ENCODE measurements at regions not wholly inside any gene's neighbourhood (a gene's known extent, or its start where the extent isn't known, plus 50 kb on each side); places are given as distances from the start of the nearest gene placed in this dataset.

DNA sequence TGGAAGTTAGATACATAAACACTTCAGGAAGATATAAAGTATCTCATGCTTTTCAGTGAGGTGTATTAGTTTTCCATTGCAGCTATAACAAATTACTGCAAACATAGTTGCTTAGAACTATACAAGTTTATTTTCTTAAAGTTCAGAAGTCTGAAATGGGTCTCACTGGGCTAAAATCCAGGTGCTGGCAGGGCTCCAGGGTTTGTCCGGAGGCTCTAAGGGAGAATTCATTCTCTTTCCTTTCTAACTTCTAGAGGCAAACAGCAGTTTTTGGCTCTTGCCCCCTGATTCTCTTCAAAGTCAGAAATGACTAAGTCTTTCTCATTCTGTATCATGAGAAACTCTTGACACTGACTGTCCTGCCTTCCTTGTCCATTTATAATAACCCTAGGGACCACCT is 138.8 kb downstream of the AASDHPPT start:
- H3K36me3 ChIP-seq (ENCODE audit: control insufficient read depth, insufficient read depth, low read length) = no peaks in the 10 kb centered on the region
- no peak overlapping the region for H3K4me3 ChIP-seq (ENCODE audit: low read depth, low read length)
- H3K27me3 ChIP-seq (ENCODE audit: control insufficient read depth, insufficient read depth, low read length) = no peaks in the 10 kb centered on the region
- H3K27ac ChIP-seq (ENCODE audit: low read depth, low read length) = no peak overlapping the region
- no peak overlapping the region for H3K9ac ChIP-seq (ENCODE audit: low read depth, low read length)
- H3K9me3 ChIP-seq (ENCODE audit: control insufficient read depth, insufficient read depth, low read length) = peaks cover 3% of the 10 kb centered on the region; the same call in 1 of the 2 replicates
- H3K4me1 ChIP-seq (ENCODE audit: control insufficient read depth, insufficient read depth, low read length) = no peaks in the 10 kb centered on the region

GRCh38 chr11:106217456-106217855 is 140.0 kb downstream of the AASDHPPT start:
- no peak overlapping the region for H3K9ac ChIP-seq (ENCODE audit: low read depth, low read length)
- H3K27ac ChIP-seq (ENCODE audit: low read depth, low read length) = no peak overlapping the region
- H3K36me3 ChIP-seq (ENCODE audit: control insufficient read depth, insufficient read depth, low read length) = no peaks in the 10 kb centered on the region
- peaks cover 13% of the 10 kb centered on the region for H3K9me3 ChIP-seq (ENCODE audit: control insufficient read depth, insufficient read depth, low read length)
- H3K4me3 ChIP-seq (ENCODE audit: low read depth, low read length) = no peak overlapping the region
- no peaks in the 10 kb centered on the region for H3K27me3 ChIP-seq (ENCODE audit: control insufficient read depth, insufficient read depth, low read length)
- H3K4me1 ChIP-seq (ENCODE audit: control insufficient read depth, insufficient read depth, low read length) = no peaks in the 10 kb centered on the region

DNA sequence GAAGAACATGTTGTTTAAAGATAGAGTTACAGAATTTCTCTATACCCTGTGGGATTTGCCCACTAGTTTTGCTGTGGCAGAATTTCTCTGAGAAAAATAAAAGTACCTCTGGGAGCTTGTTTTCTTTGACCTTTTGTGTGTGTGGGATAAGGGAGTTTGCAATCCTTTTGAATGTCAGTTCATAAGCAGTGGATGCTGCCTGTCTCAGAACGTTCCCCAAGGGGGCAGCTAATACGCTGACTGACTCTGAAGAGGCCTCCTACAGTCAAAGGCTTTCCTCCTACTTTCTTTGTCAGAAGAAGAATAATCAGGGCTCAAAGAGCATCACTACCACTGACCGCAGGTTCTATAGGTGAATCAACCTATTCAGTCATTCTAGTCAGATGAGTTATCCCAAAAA is 140.6 kb downstream of the AASDHPPT start:
- Histone ChIP-seq H3K4me1 (ENCODE audit: control insufficient read depth, insufficient read depth, low read length) (no peaks in the 10 kb centered on the region), H3K27ac (ENCODE audit: low read depth, low read length) (no peak overlapping the region), H3K27me3 (ENCODE audit: control insufficient read depth, insufficient read depth, low read length) (no peaks in the 10 kb centered on the region), H3K36me3 (ENCODE audit: control insufficient read depth, insufficient read depth, low read length) (no peaks in the 10 kb centered on the region), H3K9ac (ENCODE audit: low read depth, low read length) (no peak overlapping the region), H3K9me3 (ENCODE audit: control insufficient read depth, insufficient read depth, low read length) (peaks cover 19% of the 10 kb centered on the region), H3K4me3 (ENCODE audit: low read depth, low read length) (no peak overlapping the region)

DNA sequence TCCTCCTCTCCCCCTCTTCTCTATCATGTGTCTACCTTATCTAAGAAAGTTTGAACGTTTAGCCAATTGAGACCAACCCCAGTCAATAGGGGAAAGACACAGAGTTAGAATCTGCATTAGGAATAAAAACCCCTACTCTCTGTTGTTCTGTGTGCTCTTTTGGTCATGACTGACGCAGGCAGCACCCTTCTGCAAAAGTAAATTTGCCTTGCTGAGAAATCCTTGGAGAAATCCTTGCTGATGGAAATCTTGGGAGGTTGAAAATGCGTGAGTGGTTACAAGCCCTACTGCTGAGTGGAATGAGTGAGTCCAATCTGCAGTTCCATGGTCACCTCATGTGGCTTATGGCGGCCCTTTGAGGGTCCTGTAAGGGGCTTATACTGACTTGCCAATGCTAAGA is 145.2 kb downstream of the AASDHPPT start:
- H3K9ac ChIP-seq (ENCODE audit: low read depth, low read length) = no peak overlapping the region
- no peak overlapping the region for H3K4me3 ChIP-seq (ENCODE audit: low read depth, low read length)
- H3K27ac ChIP-seq (ENCODE audit: low read depth, low read length) = no peak overlapping the region
- no peaks in the 10 kb centered on the region for H3K4me1 ChIP-seq (ENCODE audit: control insufficient read depth, insufficient read depth, low read length)
- H3K27me3 ChIP-seq (ENCODE audit: control insufficient read depth, insufficient read depth, low read length) = no peaks in the 10 kb centered on the region
- H3K9me3 ChIP-seq (ENCODE audit: control insufficient read depth, insufficient read depth, low read length) = peaks cover 25% of the 10 kb centered on the region
- no peaks in the 10 kb centered on the region for H3K36me3 ChIP-seq (ENCODE audit: control insufficient read depth, insufficient read depth, low read length)

- Histone ChIP-seq H3K4me1 (ENCODE audit: control insufficient read depth, insufficient read depth, low read length) (no peaks in the 10 kb centered on the region), H3K27ac (ENCODE audit: low read depth, low read length) (no peak overlapping the region), H3K36me3 (ENCODE audit: control insufficient read depth, insufficient read depth, low read length) (no peaks in the 10 kb centered on the region), H3K4me3 (ENCODE audit: low read depth, low read length) (no peak overlapping the region), H3K27me3 (ENCODE audit: control insufficient read depth, insufficient read depth, low read length) (no peaks in the 10 kb centered on the region), H3K9me3 (ENCODE audit: control insufficient read depth, insufficient read depth, low read length) (peaks cover 28% of the 10 kb centered on the region), H3K9ac (ENCODE audit: low read depth, low read length) (no peak overlapping the region)
Measured at GRCh38 chr11:106224172-106224571, 146.7 kb downstream of the AASDHPPT start.

DNA sequence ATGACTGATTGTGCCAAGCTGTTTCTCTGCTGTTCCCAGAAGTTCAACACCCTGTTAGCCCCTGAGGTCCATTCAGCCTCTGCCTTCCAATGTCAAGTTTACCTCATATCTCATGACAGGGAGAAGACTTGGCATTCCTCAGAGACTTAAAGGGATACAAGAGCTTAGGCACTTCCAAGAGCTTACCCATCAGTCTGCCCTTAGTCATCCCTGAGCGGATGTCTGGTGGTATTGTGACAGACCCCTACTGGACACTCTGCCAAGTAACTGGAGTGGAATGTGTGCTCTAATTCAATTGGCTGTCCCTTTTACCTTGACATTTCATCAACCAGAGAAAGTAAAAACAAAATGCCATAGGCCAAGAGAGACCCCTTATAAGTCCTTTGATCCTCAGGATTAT is 151.5 kb downstream of the AASDHPPT start:
- Histone ChIP-seq H3K4me3 (ENCODE audit: low read depth, low read length) (no peak overlapping the region), H3K9ac (ENCODE audit: low read depth, low read length) (no peak overlapping the region), H3K4me1 (ENCODE audit: control insufficient read depth, insufficient read depth, low read length) (no peaks in the 10 kb centered on the region), H3K27ac (ENCODE audit: low read depth, low read length) (no peak overlapping the region), H3K36me3 (ENCODE audit: control insufficient read depth, insufficient read depth, low read length) (no peaks in the 10 kb centered on the region), H3K27me3 (ENCODE audit: control insufficient read depth, insufficient read depth, low read length) (no peaks in the 10 kb centered on the region), H3K9me3 (ENCODE audit: control insufficient read depth, insufficient read depth, low read length) (peaks cover 19% of the 10 kb centered on the region)

DNA sequence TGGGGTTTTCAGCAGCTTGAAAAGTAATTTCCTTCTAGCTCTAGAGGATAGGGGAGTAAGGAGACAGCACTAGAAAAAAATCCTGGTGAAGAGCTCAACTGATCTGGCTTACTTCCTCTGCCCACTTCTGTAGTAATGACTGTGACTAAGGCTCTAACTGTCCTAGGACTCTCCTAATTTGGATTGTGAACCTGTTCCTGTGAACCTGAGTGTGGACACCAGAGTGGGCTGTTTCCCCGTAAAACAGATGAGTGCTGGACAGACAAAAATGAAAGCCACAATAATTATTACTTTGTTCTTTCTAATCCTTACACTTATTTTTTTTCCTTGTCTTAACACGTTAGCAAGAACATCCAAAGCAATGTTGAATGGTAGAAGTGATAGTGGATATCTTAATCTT is 154.1 kb downstream of the AASDHPPT start:
- Histone ChIP-seq H3K36me3 (ENCODE audit: control insufficient read depth, insufficient read depth, low read length) (no peaks in the 10 kb centered on the region), H3K9me3 (ENCODE audit: control insufficient read depth, insufficient read depth, low read length) (peaks cover 19% of the 10 kb centered on the region), H3K9ac (ENCODE audit: low read depth, low read length) (no peak overlapping the region), H3K27ac (ENCODE audit: low read depth, low read length) (no peak overlapping the region), H3K4me3 (ENCODE audit: low read depth, low read length) (no peak overlapping the region), H3K4me1 (ENCODE audit: control insufficient read depth, insufficient read depth, low read length) (no peaks in the 10 kb centered on the region), H3K27me3 (ENCODE audit: control insufficient read depth, insufficient read depth, low read length) (no peaks in the 10 kb centered on the region)

DNA sequence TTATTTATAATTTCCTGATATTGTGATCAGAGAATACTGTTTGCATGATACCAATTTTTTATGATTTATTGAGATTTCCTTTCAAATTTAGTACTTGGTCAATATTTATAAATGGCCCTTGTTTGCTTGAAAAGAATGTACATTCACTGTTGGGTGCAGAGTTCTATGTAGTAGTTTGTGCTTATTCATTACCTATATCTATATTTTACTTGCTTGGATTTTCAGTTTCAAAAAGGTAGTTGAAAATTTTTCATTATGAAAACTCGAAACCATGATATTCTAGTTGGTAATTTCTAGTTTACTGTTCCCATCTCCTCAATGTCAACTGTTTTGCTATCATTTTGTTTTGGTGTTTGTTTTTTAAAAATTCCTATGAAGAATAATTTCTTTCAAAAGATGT is 155.7 kb downstream of the AASDHPPT start:
- Histone ChIP-seq H3K4me3 (ENCODE audit: low read depth, low read length) (no peak overlapping the region), H3K4me1 (ENCODE audit: control insufficient read depth, insufficient read depth, low read length) (no peaks in the 10 kb centered on the region), H3K36me3 (ENCODE audit: control insufficient read depth, insufficient read depth, low read length) (no peaks in the 10 kb centered on the region), H3K27ac (ENCODE audit: low read depth, low read length) (no peak overlapping the region), H3K9me3 (ENCODE audit: control insufficient read depth, insufficient read depth, low read length) (peaks cover 19% of the 10 kb centered on the region), H3K9ac (ENCODE audit: low read depth, low read length) (no peak overlapping the region), H3K27me3 (ENCODE audit: control insufficient read depth, insufficient read depth, low read length) (no peaks in the 10 kb centered on the region)

- H3K27ac ChIP-seq (ENCODE audit: low read depth, low read length) = no peak overlapping the region
- H3K9ac ChIP-seq (ENCODE audit: low read depth, low read length) = no peak overlapping the region
- no peaks in the 10 kb centered on the region for H3K4me1 ChIP-seq (ENCODE audit: control insufficient read depth, insufficient read depth, low read length)
- H3K27me3 ChIP-seq (ENCODE audit: control insufficient read depth, insufficient read depth, low read length) = no peaks in the 10 kb centered on the region
- H3K4me3 ChIP-seq (ENCODE audit: low read depth, low read length) = no peak overlapping the region
- no peaks in the 10 kb centered on the region for H3K36me3 ChIP-seq (ENCODE audit: control insufficient read depth, insufficient read depth, low read length)
- peaks cover 14% of the 10 kb centered on the region for H3K9me3 ChIP-seq (ENCODE audit: control insufficient read depth, insufficient read depth, low read length)
Measured at GRCh38 chr11:106234794-106235193, 157.3 kb downstream of the AASDHPPT start.

- Histone ChIP-seq H3K9me3 (ENCODE audit: control insufficient read depth, insufficient read depth, low read length) (peaks cover 5% of the 10 kb centered on the region; the same call in 1 of the 2 replicates), H3K4me1 (ENCODE audit: control insufficient read depth, insufficient read depth, low read length) (no peaks in the 10 kb centered on the region), H3K36me3 (ENCODE audit: control insufficient read depth, insufficient read depth, low read length) (no peaks in the 10 kb centered on the region), H3K27me3 (ENCODE audit: control insufficient read depth, insufficient read depth, low read length) (no peaks in the 10 kb centered on the region), H3K9ac (ENCODE audit: low read depth, low read length) (no peak overlapping the region), H3K27ac (ENCODE audit: low read depth, low read length) (no peak overlapping the region), H3K4me3 (ENCODE audit: low read depth, low read length) (no peak overlapping the region)
Measured at GRCh38 chr11:106236295-106236694, 158.8 kb downstream of the AASDHPPT start.

DNA sequence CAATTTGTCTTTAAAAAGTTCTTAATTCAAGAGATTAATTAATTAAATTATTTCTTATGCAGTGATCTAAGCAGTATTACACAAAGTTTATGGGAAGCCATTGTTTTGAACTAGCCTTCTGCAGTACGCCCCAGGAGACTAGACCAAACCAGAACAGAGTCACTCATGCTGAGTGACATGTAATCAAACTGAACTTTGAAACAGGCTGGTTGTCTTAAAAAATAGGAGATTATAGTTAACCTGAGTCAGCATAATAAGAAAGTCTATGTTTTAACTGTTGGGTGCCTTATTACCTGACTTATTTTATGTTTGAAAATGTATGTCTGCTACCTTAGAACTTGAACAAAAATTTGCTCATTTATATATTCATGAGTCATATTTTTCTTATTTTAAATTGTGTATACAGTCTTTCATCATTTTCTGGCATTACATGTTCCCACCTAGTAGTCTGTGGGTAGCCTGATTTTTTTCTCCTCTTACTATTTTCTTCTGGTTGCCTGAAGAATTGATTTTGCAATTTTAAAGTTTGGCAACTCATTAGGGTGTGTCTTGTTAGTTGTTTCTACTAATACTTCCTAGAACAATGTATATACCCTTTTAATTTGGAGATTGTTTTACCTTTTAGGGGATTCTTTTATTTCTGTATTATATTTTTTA is 161.4 kb downstream of the AASDHPPT start:
- H3K9ac ChIP-seq (ENCODE audit: low read depth, low read length) = no peak overlapping the region
- H3K4me1 ChIP-seq (ENCODE audit: control insufficient read depth, insufficient read depth, low read length) = no peaks in the 10 kb centered on the region
- no peaks in the 10 kb centered on the region for H3K36me3 ChIP-seq (ENCODE audit: control insufficient read depth, insufficient read depth, low read length)
- no peak overlapping the region for H3K27ac ChIP-seq (ENCODE audit: low read depth, low read length)
- no peaks in the 10 kb centered on the region for H3K27me3 ChIP-seq (ENCODE audit: control insufficient read depth, insufficient read depth, low read length)
- no peaks in the 10 kb centered on the region for H3K9me3 ChIP-seq (ENCODE audit: control insufficient read depth, insufficient read depth, low read length)
- H3K4me3 ChIP-seq (ENCODE audit: low read depth, low read length) = no peak overlapping the region

Measured in HUES48 (cell line).